Ovary (tissue), 7 donors: ENCODE measurements at regions not wholly inside any gene's neighbourhood (a gene's known extent, or its start where the extent isn't known, plus 50 kb on each side); places are given as distances from the start of the nearest gene placed in this dataset.
"Not testable (repeated sequence)": the region's sequence is repeated elsewhere in the genome, so short reads cannot be mapped to it uniquely, and the experiment has no call there.

Experiments used
- DNase-seq, 5 donors: peaks; one replicate each; pipeline ENCODE4 v3.0.0-alpha.2; 2019 to 2020
- H3K27ac ChIP-seq, 2 donors: fragments of 200-600 bp; one replicate each; pipeline versions ENCODE4 v1.5.1 to v1.8.0; 2019 to 2022
- H3K27me3 ChIP-seq: fragments of 200-600 bp; one replicate; pipeline ENCODE4 v1.8.0; 2022
- H3K36me3 ChIP-seq: fragments of 200-600 bp; sonication (generic); one replicate; pipeline ENCODE4 v1.5.1; 2019
- H3K4me1 ChIP-seq: one replicate; pipeline ENCODE4 v1.8.1; 2013; ENCODE audit warnings: mild to moderate bottlenecking, moderate library complexity; ENCODE audit not compliant: insufficient read depth
- H3K4me3 ChIP-seq: fragments of 200-600 bp; sonication (generic); one replicate; pipeline ENCODE4 v1.5.1; 2017
- H3K9me3 ChIP-seq, 2 donors: fragments of 200-600 bp in 1 of 2; sonication (generic) in 1 of 2; one replicate each; pipeline versions ENCODE4 v1.5.1 to v1.8.1; 2013 to 2019; ENCODE audit warnings: mild to moderate bottlenecking in 1 of 2, moderate library complexity in 1 of 2
- EP300 ChIP-seq: sonication (generic); formaldehyde crosslinking; IDR thresholded peaks from one replicate; pipeline ENCODE4 v1.6.1; 2017; ENCODE audit warnings: antibody characterized with exemption
- POLR2A ChIP-seq: fragments of 450-650 bp; IDR thresholded peaks from one replicate; pipeline ENCODE4 v1.6.1; 2017; ENCODE audit warnings: antibody characterized with exemption, mild to moderate bottlenecking, moderate library complexity
- WGBS, 3 donors: extraction: QIAGEN DNeasy Blood & Tissue Kit in 1 of 3; methylation state at CpG; one replicate each; pipeline versions ENCODE4 v1.1.5 to v1.1.7; 2013 to 2017; 5-methylcytosine and 5-hydroxymethylcytosine counted together
- intact Hi-C, 4 donors: fragments of 100-400 bp; cut with DNase I; formaldehyde crosslinking; loops; one replicate each; pipeline versions ENCODE4 v1.11.0 to v1.15.1; 2022 to 2023
- TF ChIP-seq, protein P1 (sequence below), 3 donors: fragments of 450-650 bp in 2 of 3; fragments of 200-600 bp in 1 of 3; IDR thresholded peaks; one replicate each; pipeline versions ENCODE4 v1.5.1 to v1.8.0; 2016 to 2022; ENCODE audit warnings: antibody characterized with exemption in 3 of 3, mild to moderate bottlenecking in 1 of 3
- donor health status: DM: no; HTN: no; CAD: no; lungs with moderate emphysema.
- donor health status: DM: no; HTN: no; CAD: no.
- donor health status: Bipolar disorder and iron deficiency.
- donor health status: DM: no; HTN: no; CAD: no.
- donor health status: DM: yes; HTN: yes; CAD: no.

GRCh38 chrX:47302396-47302795 lies 68.0 kb upstream of the ZNF157 start:
- Histone ChIP-seq H3K9me3 (no peaks in the 10 kb centered on the region), H3K36me3 (no peaks in the 10 kb centered on the region), H3K27me3 (no peaks in the 10 kb centered on the region), H3K4me3 (no peak overlapping the region), H3K4me1 (no peaks in the 10 kb centered on the region), H3K27ac (no peak overlapping the region)
- TF ChIP-seq, protein P1, sequence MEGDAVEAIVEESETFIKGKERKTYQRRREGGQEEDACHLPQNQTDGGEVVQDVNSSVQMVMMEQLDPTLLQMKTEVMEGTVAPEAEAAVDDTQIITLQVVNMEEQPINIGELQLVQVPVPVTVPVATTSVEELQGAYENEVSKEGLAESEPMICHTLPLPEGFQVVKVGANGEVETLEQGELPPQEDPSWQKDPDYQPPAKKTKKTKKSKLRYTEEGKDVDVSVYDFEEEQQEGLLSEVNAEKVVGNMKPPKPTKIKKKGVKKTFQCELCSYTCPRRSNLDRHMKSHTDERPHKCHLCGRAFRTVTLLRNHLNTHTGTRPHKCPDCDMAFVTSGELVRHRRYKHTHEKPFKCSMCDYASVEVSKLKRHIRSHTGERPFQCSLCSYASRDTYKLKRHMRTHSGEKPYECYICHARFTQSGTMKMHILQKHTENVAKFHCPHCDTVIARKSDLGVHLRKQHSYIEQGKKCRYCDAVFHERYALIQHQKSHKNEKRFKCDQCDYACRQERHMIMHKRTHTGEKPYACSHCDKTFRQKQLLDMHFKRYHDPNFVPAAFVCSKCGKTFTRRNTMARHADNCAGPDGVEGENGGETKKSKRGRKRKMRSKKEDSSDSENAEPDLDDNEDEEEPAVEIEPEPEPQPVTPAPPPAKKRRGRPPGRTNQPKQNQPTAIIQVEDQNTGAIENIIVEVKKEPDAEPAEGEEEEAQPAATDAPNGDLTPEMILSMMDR (IDR thresholded peaks at IDR 0.05) = no peak
- no peak for TF ChIP-seq EP300
- TF ChIP-seq POLR2A = no peak
- intact Hi-C loops = no loop called here
- WGBS, 3 donors = 26 to 32% (median 27%) methylated on average over 4 of the region's 4 CpGs
- DNase-seq = no peak

DNA sequence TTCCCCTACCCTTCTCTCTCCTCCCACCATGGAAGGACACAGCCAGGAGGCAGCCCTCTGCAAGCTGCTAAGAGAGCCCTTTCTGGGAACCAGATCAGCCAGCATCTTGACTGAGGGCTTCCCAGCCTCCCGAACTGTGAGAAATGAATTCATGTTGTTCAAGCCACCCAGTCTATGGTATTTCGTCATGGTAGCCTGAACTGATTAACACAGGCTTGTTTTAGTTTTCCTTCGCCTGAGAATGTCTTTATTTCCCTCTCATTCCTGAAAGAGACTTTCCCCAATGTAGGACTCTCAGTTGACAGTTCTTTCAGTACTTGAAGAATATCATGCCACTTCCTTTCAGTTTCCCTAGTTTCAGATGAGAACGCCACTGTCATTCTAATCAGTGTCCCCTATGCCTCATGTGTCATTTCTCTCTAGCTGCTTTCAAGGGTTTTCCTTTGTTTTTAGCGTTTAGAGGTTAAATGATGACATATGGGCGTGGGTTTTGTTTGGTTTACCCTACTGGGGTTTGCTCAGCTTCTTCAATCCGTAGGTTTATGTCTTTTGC lies 63.8 kb upstream of the ZNF157 start:
- intact Hi-C loops, DNase-seq: not testable (repeated sequence)

GRCh38 chrX:47311932-47312774 lies 58.2 kb upstream of the ZNF157 start:
- Histone ChIP-seq H3K27ac (no peak overlapping the region), H3K36me3 (no peaks in the 10 kb centered on the region), H3K9me3 (no peaks in the 10 kb centered on the region), H3K27me3 (no peaks in the 10 kb centered on the region), H3K4me3 (no peak overlapping the region), H3K4me1 (no peaks in the 10 kb centered on the region)
- intact Hi-C loops = loop anchor here in 1 of 4 donors (10.0 kb wide), 1 partner anchor 743 kb away; no protein-coding TSS in a partner anchor
- TF ChIP-seq EP300 (no peak), POLR2A (no peak)
- TF ChIP-seq, protein P1 (IDR thresholded peaks at IDR 0.05) = no peak
- peak; percentile 25 to 60 (median 47) for DNase-seq
- 38 to 51% (median 39%) methylated on average over 19 of the region's 19 CpGs for WGBS, 3 donors

More for the DNA sequence above, 63.8 kb upstream of the ZNF157 start:
- not testable (repeated sequence) for H3K4me3 ChIP-seq, H3K27ac ChIP-seq, H3K27me3 ChIP-seq, H3K4me1 ChIP-seq, H3K9me3 ChIP-seq, H3K36me3 ChIP-seq
- WGBS, 3 donors = 63 to 69% (median 66%) methylated on average over 7 of the region's 7 CpGs

GRCh38 chrX:47313056-47313455 lies 57.3 kb upstream of the ZNF157 start:
- no peak for DNase-seq
- 52 to 54% (median 54%) methylated on average over 5 of the region's 5 CpGs for WGBS, 3 donors
- no peak overlapping the region for H3K4me3 ChIP-seq
- TF ChIP-seq, protein P1 (IDR thresholded peaks at IDR 0.05) = no peak
- TF ChIP-seq EP300 = no peak
- no peaks in the 10 kb centered on the region for H3K4me1 ChIP-seq
- no peaks in the 10 kb centered on the region for H3K9me3 ChIP-seq
- no peaks in the 10 kb centered on the region for H3K27me3 ChIP-seq
- H3K36me3 ChIP-seq = no peaks in the 10 kb centered on the region
- intact Hi-C loops = loop anchor here in 1 of 4 donors (10.0 kb wide), 1 partner anchor 742 kb away; no protein-coding TSS in a partner anchor
- no peak overlapping the region for H3K27ac ChIP-seq
